ENCODE measurements at regions not wholly inside any gene's neighbourhood (a gene's known extent, or its start where the extent isn't known, plus 50 kb on each side); places are given as distances from the start of the nearest gene placed in this dataset.

- ATAC-seq (ENCODE audit: insufficient read depth, low FRiP score) (no peak), DNase-seq (no peak)
- H3K4me1 ChIP-seq (ENCODE audit: control insufficient read depth in 5 of 5, insufficient read depth in 5 of 5, low read length in 5 of 5): peaks cover 0 to 18% (median 13%) of the 10 kb centered on the region in 5 donors
- 76 to 77% methylated on average over 6 of the region's 6 CpGs for WGBS, 2 donors
- H3K36me3 ChIP-seq (ENCODE audit: control insufficient read depth in 4 of 4, insufficient read depth in 4 of 4, low read length in 4 of 4): no peaks in the 10 kb centered on the region
- no peak for TF ChIP-seq CTCF (IDR thresholded peaks at IDR 0.05; ENCODE audit: control extremely low read depth, extremely low read depth)
- H3K27ac ChIP-seq (ENCODE audit: low read depth in 1 of 2, low read length in 1 of 2): no peak overlapping the region
- H3K4me3 ChIP-seq: no peak overlapping the region
- peaks cover 0 to 18% (median 0%) of the 10 kb centered on the region in 4 donors for H3K9me3 ChIP-seq (ENCODE audit: control insufficient read depth in 4 of 4, insufficient read depth in 3 of 4, low read length in 3 of 4)
- no peaks in the 10 kb centered on the region for H3K27me3 ChIP-seq (ENCODE audit: control insufficient read depth in 3 of 3, insufficient read depth in 3 of 3, low read length in 2 of 3)
- H3K9ac ChIP-seq (ENCODE audit: insufficient read depth in 1 of 2, low read length in 2 of 2): no peak overlapping the region
Measured at GRCh38 chr6:169381988-169382387, 128.3 kb upstream of the THBS2 start.

DNA sequence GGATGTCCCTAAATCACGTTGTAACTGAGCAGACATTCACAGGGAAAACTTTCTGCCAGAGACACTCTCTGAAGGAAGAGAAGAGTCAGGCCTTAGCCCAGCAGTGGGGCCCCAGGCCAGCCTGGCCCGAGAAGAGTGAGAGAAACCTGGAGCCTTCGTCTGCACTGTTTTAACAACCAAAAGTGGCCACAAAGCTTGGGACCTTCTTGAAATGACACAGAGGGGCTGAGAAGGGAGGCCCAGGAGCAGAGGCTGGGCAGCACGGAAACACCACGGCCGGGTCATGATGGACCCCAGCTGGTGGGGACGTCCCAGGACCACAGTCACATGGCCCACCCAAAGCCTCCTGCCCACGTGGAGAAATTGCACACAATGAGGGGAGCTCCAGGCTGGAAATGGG, 126.8 kb upstream of the THBS2 start:
- WGBS, 2 donors: 65 to 70% methylated on average over 8 of the region's 8 CpGs
- Histone ChIP-seq H3K36me3 (ENCODE audit: control insufficient read depth in 4 of 4, insufficient read depth in 4 of 4, low read length in 4 of 4) (no peaks in the 10 kb centered on the region), H3K9me3 (ENCODE audit: control insufficient read depth in 4 of 4, insufficient read depth in 3 of 4, low read length in 3 of 4) (peaks cover 0 to 18% (median 0%) of the 10 kb centered on the region in 4 donors), H3K27me3 (ENCODE audit: control insufficient read depth in 3 of 3, insufficient read depth in 3 of 3, low read length in 2 of 3) (no peaks in the 10 kb centered on the region), H3K9ac (ENCODE audit: insufficient read depth in 1 of 2, low read length in 2 of 2) (no peak overlapping the region), H3K4me3 (no peak overlapping the region), H3K27ac (ENCODE audit: low read depth in 1 of 2, low read length in 1 of 2) (no peak overlapping the region), H3K4me1 (ENCODE audit: control insufficient read depth in 5 of 5, insufficient read depth in 5 of 5, low read length in 5 of 5) (peaks cover 0 to 5% (median 5%) of the 10 kb centered on the region in 5 donors)
- DNase-seq (peak in 1 of 3 donors; percentile 22), ATAC-seq (ENCODE audit: insufficient read depth, low FRiP score) (no peak)
- no peak for TF ChIP-seq CTCF (IDR thresholded peaks at IDR 0.05; ENCODE audit: control extremely low read depth, extremely low read depth)

GRCh38 chr6:169379495-169380070, 125.9 kb upstream of the THBS2 start:
- H3K4me1 ChIP-seq (ENCODE audit: control insufficient read depth in 5 of 5, insufficient read depth in 5 of 5, low read length in 5 of 5): peaks cover 0 to 5% (median 0%) of the 10 kb centered on the region in 5 donors
- H3K27me3 ChIP-seq (ENCODE audit: control insufficient read depth in 3 of 3, insufficient read depth in 3 of 3, low read length in 2 of 3): no peaks in the 10 kb centered on the region
- H3K9me3 ChIP-seq (ENCODE audit: control insufficient read depth in 4 of 4, insufficient read depth in 3 of 4, low read length in 3 of 4): peaks cover 0 to 17% (median 0%) of the 10 kb centered on the region in 4 donors
- H3K4me3 ChIP-seq: no peak overlapping the region
- H3K36me3 ChIP-seq (ENCODE audit: control insufficient read depth in 4 of 4, insufficient read depth in 4 of 4, low read length in 4 of 4): no peaks in the 10 kb centered on the region
- WGBS, 2 donors: 85 to 86% methylated on average over 18 of the region's 18 CpGs
- no peak overlapping the region for H3K27ac ChIP-seq (ENCODE audit: low read depth in 1 of 2, low read length in 1 of 2)
- no peak for TF ChIP-seq CTCF (IDR thresholded peaks at IDR 0.05; ENCODE audit: control extremely low read depth, extremely low read depth)
- no peak overlapping the region for H3K9ac ChIP-seq (ENCODE audit: insufficient read depth in 1 of 2, low read length in 2 of 2)
- ATAC-seq (ENCODE audit: insufficient read depth, low FRiP score): no peak
- no peak for DNase-seq
